Pulmonary artery endothelial cell (primary cell): ENCODE measurements at regions not wholly inside any gene's neighbourhood (a gene's known extent, or its start where the extent isn't known, plus 50 kb on each side); places are given as distances from the start of the nearest gene placed in this dataset.
"Not testable (repeated sequence)": the region's sequence is repeated elsewhere in the genome, so short reads cannot be mapped to it uniquely, and the experiment has no call there.

Experiments
- DNase-seq: peaks from one replicate; pipeline ENCODE4 v3.0.0-alpha.2; 2011; ENCODE audit warnings: low read depth, low spot score

- DNase-seq = no peak
Observed at GRCh38 chr5:125979636-125980035, 443.6 kb upstream of the GRAMD2B start.

- DNase-seq = no peak
Observed at GRCh38 chr5:125981016-125981415, 442.2 kb upstream of the GRAMD2B start.

- DNase-seq = no peak
Observed at GRCh38 chr5:125987677-125988255, 435.4 kb upstream of the GRAMD2B start.

GRCh38 chr5:125992050-125992449, 431.2 kb upstream of the GRAMD2B start:
- DNase-seq = no peak

GRCh38 chr5:125999271-126000030, 423.8 kb upstream of the GRAMD2B start:
- DNase-seq = not testable (repeated sequence)

- no peak for DNase-seq
Observed at GRCh38 chr5:126000507-126000906, 422.7 kb upstream of the GRAMD2B start.

- no peak for DNase-seq
Observed at GRCh38 chr5:126002222-126002897, 420.8 kb upstream of the GRAMD2B start.

GRCh38 chr5:126003309-126003708, 419.9 kb upstream of the GRAMD2B start:
- DNase-seq = no peak

- DNase-seq = no peak
Observed at GRCh38 chr5:126004636-126005035, 418.6 kb upstream of the GRAMD2B start.

- DNase-seq = no peak
Observed at GRCh38 chr5:126007841-126008240, 415.4 kb upstream of the GRAMD2B start.

GRCh38 chr5:126009566-126009965, 413.6 kb upstream of the GRAMD2B start:
- DNase-seq = no peak

GRCh38 chr5:126011526-126011925, 411.7 kb upstream of the GRAMD2B start:
- not testable (repeated sequence) for DNase-seq

- no peak for DNase-seq
Observed at GRCh38 chr5:126014676-126015075, 408.5 kb upstream of the GRAMD2B start.

- no peak for DNase-seq
Observed at GRCh38 chr5:126015235-126016181, 407.7 kb upstream of the GRAMD2B start.

- DNase-seq = no peak
Observed at GRCh38 chr5:126016256-126016655, 407.0 kb upstream of the GRAMD2B start.

- no peak for DNase-seq
Observed at GRCh38 chr5:126017096-126017495, 406.1 kb upstream of the GRAMD2B start.

GRCh38 chr5:126020770-126021169, 402.4 kb upstream of the GRAMD2B start:
- no peak for DNase-seq

- DNase-seq = no peak
Observed at GRCh38 chr5:126023994-126024441, 399.2 kb upstream of the GRAMD2B start.

GRCh38 chr5:126027149-126027548, 396.1 kb upstream of the GRAMD2B start:
- DNase-seq = no peak

GRCh38 chr5:126027652-126028051, 395.6 kb upstream of the GRAMD2B start:
- no peak for DNase-seq

GRCh38 chr5:126028336-126028735, 394.9 kb upstream of the GRAMD2B start:
- no peak for DNase-seq
